ENCODE measurements at regions not wholly inside any gene's neighbourhood (a gene's known extent, or its start where the extent isn't known, plus 50 kb on each side); places are given as distances from the start of the nearest gene placed in this dataset.

DNA sequence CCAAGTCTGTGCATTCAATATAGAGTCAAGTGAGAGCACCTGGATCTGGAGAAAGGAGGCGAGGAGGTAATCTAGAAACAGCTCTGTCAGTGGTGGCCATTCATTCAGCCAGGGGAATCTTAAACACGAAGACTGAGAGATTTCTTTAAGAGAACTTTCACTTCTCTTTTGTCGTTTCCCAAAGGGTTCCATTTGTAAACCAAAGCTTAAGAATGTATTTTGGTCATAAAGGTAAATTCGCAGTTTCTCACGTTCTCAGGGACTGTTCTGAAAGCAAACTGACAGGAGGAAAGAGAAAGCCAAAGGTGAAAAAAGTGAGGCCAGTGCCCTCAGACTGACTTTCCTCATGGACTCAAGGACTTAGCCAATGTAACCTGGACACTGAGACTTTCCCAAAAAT, 513.5 kb downstream of the CMPK2 start:
- DNase-seq (ENCODE audit: low read depth in 3 of 3), result no peak

DNA sequence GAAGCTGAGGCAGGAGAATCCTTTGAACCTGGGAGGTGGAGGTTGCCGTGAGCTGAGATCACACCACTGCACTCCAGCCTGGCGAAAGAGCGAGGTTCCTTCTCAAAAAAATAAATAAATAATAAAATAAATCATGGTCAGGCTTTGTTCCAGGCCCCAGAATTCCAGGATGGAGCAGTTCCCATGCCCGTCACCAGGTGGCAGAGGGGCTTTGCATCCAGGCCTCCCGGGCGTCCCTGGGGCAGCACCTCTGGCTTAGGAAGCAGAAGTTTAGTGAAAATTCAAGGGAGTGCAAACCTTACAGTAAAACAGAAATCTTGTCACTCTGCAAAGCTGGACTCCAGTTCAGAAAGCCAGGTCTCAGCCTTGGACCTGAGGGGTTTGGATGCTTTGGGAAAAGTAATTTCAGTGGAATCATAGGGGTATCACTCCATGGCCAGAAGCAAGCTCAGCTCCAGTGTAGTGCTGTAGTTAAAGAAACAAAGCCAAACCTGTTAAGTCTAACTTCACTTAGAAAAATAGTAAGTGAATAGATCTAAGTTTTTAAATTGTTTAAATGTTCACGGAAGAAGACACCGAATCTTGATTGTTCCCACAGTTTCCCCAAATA, 512.7 kb downstream of the CMPK2 start:
- no peak for DNase-seq (ENCODE audit: low read depth in 3 of 3)

DNA sequence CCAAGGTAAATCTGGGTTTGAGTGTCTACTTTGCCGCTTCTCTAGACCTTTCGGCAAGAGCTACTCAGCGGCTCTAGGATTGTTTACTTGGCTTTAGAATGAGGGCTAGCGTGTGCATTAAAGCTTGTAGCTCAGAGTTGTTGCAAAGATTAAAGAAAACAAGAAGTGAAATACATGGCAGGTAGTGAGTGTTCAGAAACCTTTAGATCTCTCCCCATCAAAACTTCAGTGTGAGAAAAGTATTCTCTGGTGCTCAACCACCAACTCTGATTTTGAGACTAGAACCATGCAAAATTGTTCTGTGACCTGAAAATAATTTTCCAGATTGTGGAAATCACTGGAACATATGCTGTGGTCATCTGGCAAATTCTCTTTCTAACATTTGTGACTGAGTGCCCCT, 512.0 kb downstream of the CMPK2 start:
- DNase-seq (ENCODE audit: low read depth in 3 of 3), result no peak

DNA sequence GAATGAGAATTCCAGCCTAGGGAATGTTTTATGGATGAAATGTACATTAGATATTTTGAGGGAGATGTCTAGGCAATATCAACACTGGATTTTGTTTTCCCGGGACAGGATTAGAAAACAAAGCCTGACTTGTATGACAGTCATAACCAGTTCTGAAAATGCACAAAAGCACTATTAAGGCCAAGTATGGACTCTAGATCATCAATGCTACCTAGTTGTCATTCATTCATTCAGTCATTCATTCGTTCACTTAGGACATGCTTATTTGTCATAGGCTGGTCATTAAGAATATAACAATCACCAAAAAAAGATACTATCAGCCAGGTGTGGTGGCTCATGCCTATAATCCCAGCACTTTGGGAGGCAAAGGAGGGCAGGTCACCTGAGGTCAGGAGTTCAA, 511.2 kb downstream of the CMPK2 start:
- DNase-seq (ENCODE audit: low read depth in 3 of 3), result no peak

DNA sequence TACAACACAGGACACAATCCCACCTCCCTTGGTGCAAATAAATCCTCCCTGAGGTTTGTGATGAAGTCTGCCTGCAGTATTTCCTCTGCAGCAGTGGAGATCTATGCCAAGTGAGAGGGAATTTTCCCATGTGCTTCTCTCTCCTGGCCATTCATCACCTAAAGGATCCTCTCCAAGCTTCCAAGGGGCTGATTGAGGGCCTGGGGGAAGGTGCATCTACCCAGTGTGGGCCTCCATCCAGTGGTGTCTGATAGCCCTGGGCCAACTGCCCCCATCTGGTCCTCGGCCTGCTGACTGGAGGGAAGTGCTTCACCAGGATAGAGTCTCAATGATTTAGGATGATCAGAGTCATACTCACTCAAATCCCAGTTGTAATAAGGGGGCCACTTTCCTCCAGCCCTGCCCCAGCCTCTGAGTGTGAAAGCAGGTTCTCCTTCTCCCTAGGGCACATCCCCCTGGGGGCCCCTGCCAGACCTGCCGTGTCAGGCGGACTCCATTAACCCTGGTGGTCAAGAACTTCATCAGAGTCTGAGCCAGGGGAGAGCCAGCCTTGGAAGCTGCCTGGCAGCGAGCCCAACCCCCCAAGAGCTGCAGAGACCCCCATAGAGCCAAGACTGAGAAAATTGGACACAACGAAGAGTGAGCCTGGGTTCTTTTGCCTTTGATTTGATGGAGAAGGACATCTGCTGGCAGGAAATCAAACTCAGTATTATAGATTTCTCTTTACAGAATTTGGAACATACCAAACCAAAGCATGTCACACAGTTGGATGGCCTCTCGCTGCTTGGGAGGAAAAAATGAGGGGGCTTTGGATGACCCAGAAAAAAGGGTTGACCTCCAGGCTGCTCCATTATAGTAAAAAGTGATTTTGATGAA, 509.6 kb downstream of the CMPK2 start:
- no peak for DNase-seq (ENCODE audit: low read depth in 3 of 3)

DNA sequence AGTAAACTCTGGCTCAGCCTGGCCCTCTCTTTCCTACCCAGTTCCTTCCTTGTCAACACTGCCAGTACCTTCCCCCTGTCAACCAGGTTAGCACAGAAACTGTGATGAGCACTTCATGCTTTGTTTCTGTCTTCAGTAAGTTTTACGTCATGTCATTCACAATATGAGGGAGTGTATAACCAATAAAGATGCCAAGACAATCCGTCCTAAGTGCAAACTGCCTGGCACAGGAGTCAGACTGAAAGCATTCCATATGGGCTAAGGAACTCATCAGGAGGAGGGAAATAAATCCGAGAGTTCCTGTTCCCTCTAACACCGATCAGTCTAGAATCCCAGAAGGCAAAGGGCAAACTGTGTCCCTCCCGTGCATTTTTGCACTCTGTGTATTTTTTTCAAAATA, 507.2 kb downstream of the CMPK2 start:
- DNase-seq (ENCODE audit: low read depth in 3 of 3), result no peak

DNA sequence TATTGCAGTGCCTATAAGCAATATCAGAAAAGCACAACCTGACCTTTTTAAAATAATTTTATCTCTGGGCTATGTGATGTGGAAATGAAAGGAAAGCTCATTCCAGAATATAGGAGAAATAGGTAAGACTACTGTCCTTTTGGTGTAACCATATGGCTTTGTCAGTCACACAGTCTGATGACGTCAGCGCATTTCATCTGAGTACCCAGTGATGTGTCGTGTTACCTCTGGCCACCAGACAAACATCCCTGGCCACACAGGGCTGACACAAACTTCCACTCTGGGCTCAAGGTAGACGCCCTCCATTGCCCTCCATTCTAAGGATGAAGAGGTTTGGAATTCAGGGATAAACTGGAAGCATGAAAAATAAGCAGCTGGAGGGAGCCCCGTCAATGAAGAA, 506.7 kb downstream of the CMPK2 start:
- no peak for DNase-seq (ENCODE audit: low read depth in 3 of 3)

DNA sequence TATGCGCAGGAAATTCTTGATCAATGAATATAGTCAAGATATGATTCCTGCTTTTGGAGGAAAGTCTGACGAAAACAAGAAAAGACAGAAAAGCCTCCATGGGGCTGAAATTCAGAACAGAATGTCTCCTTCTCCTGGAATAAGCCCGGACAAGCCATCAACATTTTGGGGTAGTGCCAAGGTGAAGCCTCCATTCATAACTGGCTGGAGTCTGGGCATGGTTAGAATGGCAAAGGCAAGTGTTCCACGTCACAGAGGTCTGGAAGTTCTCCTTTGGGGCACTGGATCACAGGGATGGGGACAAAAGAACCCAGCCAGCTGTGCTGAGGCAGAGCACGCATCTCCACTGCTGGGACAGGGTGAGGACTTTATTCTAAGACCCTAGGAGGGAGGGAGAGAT, 505.7 kb downstream of the CMPK2 start:
- DNase-seq (ENCODE audit: low read depth in 3 of 3), result no peak

DNA sequence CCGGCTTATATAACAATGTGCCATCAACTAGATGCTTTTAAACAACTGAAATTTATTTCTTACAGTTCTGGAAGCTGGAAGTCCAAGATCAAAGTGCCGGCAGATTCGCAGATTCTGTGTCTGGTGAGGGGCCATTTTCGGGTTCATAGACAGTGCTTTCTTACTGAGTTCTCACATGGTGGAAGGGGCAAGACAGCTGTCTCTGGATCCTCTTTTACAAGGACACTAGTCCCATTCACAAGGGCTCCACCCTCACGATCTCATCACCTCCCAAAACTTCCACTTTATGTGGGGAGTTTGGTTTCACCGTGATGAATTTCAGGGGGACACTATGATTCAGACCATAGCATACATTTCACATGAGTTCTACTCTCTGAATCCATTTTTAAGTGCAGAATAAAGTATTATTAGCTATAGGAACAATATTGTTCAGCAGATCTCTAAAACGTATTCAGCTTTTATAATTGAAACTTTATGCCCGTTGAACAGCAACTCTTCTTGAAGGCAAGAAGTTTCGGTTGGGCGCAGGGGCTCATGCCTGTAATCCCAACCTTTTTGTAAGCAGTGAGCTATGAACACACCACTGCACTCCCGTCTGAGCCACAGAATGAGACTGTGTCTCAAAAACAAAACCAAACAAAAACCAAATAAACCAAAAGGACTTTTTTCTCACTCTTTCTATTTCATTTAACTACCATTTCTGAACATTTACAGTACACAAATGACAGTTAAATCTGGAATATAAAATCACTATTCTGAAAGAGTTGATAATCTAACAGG, 502.8 kb downstream of the CMPK2 start:
- DNase-seq (ENCODE audit: low read depth in 3 of 3), result no peak

DNA sequence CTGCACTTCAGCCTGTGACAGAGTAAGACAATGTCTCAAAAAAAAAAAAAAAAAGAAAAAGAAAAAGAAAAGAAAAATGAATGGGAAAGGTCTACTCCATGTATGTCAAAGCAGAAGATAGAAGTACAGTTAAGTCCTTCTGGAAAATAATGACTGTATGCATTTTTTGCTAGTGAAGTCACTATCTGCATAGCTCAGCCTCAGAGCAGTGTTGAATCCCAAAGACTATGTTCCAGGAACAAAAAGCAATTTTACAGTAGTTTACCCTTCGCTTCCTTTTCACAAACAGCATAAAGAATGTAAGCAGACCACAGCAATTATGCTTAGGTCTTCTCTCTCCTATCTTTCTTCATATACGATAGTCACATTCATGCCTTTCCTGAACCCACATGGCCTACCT, 497.4 kb downstream of the CMPK2 start:
- DNase-seq (ENCODE audit: low read depth in 3 of 3), result no peak

DNA sequence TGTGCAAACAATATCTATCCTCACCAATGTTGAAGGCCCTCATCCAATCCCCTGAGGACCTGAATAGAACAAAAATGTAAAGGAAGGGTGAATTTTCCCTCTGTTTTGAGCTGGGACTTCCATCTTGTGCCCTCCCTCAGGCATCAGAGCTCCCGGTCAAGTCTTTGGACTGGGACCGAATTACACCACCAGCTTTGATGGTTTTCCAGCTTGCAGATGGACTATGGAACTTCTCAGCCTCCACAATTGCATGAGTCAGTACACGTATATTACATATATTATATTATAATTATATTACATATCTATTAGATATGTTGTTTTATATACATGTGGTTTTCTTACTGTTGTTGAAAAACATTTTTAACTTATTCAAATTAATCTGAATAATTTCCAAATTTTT, 496.4 kb downstream of the CMPK2 start:
- no peak for DNase-seq (ENCODE audit: low read depth in 3 of 3)

DNA sequence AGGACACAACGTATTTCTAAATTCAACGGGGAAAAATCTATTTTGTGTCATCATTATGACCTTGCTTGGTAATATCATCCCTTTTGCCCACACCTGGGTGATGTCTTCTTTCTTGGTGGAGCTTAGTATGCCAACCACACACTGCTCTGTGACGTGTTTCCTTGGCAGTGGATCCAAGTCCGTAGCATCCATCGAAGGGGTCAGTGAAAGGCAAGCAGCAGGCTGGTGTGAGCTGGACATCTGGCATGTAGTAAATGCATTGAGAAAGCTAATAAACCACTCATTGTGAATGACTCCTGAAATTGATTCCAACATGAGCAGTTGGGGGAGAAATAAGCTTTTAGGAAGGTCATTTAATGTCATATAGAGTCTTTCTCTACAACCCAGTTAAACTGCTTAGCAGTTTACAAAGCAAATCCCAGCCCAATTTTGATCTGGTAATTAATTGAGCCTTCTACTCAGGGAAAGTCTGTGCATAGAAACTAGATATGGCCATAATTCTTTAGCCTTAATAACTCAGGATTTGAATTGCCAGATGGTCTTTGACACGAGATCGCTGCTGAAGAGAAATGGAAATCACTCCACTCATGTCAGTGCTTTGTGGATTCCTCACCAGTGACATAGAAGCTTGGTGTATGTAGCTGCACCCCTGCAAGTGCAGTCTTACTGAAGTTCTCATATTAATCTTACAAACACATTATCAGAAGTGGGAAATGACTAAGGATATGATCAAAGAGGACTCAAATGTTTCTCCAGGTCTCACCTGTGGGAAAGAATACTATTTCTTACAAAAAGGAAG, 494.8 kb downstream of the CMPK2 start:
- no peak for DNase-seq (ENCODE audit: low read depth in 3 of 3)

DNA sequence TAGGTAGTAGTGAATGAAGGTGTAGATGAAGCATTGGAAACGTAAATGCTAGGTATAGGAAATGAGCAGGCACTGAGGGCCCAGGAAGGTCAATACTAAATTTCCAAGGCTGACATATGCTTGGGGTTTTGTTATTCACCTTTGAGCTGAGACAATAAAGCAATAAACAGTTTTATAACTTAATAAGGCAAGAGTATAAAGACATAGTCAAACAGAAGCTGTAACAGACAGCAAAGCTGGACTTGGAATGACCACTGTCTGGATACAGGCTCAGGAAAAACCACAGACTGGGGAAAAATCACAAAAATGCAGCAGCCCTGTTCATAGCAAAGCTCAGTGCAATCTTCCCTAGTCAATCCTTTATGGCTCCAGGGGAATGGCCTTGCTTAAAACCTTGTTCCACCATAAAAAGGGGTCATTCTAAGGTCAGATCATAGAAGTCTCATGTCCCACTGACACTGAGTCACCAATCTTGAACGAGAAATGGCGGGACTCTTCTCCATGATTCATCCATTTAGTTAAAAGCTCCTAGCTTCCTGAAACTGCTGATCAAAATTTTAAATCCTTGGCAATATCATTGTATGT, 493.3 kb downstream of the CMPK2 start:
- DNase-seq (ENCODE audit: low read depth in 3 of 3), result no peak

DNA sequence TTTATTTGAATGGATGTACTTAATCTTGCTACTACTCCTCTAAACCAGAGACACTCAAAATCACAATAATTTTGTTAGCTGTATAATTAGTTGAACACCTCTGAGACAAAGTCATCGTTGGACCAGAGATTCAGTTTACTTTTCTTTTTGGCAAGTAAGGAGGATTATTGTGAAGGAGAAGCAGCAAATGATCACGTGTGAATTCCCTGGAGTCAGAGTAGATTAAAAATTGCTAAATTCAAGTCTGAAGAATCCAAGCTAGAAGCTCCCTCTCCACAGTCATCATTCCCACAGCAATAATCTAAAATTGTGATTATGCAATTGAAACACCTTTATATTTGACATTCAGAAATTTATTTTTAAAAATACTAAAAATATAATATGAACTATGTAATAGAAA, 484.4 kb downstream of the CMPK2 start:
- DNase-seq (ENCODE audit: low read depth in 3 of 3), result no peak

DNA sequence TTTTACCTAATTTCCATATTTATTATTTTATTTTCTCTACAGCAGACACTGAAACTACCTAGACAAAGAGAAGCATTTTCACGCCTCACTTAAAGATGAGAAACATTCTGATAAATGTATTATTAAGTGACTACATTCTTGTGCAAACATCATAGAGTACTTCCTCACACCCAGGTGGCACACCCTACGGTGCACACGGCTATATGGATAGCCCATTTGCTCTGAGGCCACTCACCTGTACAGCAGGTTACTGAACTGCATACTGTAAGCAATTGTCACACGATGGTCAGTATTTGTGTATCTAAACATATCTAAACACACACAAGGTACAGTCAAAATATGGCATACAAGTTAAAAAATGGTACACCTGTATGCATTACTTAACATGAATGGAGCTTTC, 481.4 kb downstream of the CMPK2 start:
- no peak for DNase-seq (ENCODE audit: low read depth in 3 of 3)

DNA sequence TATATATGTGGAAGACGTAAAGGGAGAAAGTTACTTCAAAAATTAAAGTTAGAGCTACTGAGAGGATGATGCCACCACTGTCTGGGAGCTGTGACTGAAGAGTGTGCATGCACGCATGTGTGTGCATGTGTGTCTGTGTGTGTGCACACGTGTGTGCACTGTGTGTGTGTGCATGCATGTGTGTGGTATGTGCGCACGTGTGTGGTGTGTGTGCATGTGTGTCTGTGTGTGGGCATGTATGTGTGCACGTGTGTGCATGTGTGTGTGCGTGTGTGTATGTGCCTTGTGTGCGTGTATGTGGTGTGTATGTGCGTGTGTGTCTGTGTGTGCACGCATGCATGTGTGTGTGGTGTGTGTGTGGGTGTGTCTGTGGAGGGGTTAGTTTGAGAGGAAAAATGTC, 473.4 kb downstream of the CMPK2 start:
- no peak for DNase-seq (ENCODE audit: low read depth in 3 of 3)

DNA sequence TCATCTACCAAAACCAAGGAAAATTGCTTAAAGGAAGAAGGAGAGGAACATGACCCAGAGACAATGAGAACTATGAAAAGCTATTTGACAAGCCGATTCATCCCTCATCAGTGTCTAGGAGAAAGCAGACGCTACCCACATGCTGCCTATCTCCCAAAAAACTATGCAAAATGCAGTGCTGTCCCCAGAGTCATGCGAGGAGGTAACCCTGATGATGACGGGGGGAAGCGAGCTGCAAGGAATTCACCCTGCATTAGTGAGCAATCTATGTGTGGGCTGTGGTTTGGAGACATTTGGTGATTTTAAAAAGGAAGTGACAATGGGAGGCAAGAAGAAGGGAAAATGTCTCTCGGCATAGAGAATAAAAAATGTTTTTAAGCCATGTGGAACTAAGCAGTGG, 472.7 kb downstream of the CMPK2 start:
- no peak for DNase-seq (ENCODE audit: low read depth in 3 of 3)

DNA sequence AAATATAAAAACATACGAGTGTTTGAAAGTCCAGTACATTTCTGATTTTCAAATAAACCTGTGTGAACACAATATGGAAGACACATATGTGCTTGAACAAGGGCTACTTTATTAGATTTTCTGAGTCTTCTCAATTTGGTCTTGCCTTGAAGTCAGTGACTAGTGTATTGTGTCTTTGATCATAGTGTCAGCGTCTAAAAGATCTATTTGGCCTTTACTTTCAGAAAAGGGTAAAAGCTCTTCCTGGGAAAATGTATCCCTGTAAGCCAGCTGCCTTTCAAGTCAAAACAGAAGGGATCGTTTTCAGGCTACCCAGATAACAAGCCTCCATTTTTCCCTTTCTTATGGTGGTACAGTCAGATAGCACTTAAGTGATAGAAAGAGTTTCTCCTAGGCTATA, 471.9 kb downstream of the CMPK2 start:
- no peak for DNase-seq (ENCODE audit: low read depth in 3 of 3)

DNA sequence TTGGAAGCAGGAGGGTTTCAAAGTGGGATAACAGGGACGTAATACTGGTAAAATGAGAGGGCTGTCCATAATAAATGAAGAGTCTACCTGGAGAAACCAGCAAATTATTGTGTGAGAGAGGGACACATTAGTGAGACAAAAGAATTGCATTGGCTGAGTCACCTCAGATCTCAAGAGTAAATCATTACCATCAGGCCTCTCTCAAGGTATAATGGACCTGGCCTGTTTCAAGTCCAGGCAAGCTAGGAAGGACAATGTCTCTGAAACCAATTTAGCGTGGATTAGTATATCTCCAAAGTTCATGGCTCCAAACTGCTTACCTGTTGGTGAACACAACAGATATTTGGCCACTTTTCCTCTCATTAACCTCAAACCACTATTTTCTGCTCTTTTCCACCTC, 471.4 kb downstream of the CMPK2 start:
- DNase-seq (ENCODE audit: low read depth in 3 of 3), result no peak

DNA sequence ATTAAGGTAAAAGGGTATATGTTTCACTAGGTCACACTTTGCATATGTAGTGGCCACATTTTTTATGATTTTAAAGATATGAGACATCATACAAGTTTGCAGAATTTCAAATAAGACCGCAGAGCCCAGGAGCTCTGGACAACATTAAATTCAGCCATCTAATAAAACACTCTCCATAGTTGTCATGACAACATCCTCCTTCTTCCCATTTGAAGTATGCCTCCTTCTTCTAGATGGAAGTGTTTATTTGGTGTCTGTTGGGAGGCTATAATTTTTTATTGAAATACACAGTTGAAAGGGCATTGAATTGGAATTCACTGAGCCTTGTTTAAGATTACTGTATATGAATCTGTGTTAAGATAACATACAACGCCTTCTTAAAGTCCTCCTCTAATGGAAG, 467.3 kb downstream of the CMPK2 start:
- DNase-seq (ENCODE audit: low read depth in 3 of 3), result no peak

DNA sequence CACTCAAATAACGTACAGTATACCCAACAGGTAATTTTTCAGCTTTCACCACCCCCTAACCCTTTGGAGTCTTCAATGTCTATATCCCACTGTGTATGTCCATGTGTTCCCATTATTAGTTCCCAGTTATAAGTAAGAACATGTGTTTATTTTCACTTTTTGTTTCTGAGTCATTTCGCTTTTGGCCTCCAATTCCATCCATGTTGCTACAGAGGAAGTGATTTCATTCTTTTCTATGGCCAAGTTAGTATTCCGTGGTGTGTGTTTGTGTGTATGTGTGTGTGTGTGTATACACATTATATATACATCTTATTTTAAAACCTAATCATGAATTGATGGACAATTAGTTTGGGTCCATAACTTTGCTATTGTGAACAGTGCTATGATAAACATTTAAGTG, 464.4 kb downstream of the CMPK2 start:
- no peak for DNase-seq (ENCODE audit: low read depth in 3 of 3)

DNA sequence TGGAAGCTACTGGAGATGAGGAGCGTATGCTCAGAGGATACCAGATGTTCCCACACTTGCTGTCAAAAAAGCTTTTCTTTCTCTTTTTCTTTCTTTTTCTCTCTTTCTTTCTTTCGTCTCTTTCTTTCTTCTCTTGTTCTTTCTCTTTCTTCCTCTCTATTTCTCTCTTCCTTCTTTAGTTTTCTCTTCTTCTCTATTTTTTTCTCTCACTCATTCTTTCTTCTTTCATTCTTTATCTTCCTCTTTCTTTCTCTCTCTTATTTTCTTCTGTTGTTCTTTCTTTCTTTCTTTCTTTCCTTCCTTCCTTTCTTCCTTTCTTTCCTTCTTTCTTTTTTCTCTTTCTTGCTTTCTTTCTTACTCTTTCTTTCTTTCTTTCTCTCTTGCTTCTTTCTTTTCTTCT, 457.6 kb downstream of the CMPK2 start:
- DNase-seq (ENCODE audit: low read depth in 3 of 3), result no peak

Measured in stimulated activated CD4-positive, alpha-beta T cell treated with anti-CD3 and anti-CD28 coated beads, TNF-alpha, amount 100 ng/mL, for 48 hours (primary cell).